ENCODE measurements at regions not wholly inside any gene's neighbourhood (a gene's known extent, or its start where the extent isn't known, plus 50 kb on each side); places are given as distances from the start of the nearest gene placed in this dataset.

DNA sequence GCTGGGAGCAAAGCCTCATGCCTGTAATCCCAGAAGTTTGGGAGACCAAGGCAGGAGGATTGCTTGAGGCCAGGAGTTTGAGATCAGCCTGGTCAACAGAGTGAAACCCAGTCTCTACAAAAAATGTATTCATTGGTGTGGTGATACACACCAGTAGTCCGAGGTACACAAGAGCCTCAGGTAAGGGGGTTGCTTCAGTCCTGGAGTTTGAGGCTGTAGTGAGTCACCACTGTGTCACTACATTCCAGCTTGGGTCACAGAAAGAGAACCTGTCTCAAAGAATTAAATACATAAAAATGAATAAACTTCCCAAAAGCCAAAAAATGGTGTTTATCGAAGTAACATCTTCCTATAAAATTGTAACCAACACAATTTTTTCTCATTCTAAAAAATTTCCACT is 568.1 kb upstream of the LINC00305 start:
- TF ChIP-seq, protein P1, sequence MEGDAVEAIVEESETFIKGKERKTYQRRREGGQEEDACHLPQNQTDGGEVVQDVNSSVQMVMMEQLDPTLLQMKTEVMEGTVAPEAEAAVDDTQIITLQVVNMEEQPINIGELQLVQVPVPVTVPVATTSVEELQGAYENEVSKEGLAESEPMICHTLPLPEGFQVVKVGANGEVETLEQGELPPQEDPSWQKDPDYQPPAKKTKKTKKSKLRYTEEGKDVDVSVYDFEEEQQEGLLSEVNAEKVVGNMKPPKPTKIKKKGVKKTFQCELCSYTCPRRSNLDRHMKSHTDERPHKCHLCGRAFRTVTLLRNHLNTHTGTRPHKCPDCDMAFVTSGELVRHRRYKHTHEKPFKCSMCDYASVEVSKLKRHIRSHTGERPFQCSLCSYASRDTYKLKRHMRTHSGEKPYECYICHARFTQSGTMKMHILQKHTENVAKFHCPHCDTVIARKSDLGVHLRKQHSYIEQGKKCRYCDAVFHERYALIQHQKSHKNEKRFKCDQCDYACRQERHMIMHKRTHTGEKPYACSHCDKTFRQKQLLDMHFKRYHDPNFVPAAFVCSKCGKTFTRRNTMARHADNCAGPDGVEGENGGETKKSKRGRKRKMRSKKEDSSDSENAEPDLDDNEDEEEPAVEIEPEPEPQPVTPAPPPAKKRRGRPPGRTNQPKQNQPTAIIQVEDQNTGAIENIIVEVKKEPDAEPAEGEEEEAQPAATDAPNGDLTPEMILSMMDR (conservative IDR thresholded peaks at IDR 0.05; ENCODE audit: low read length): no peak
- no peak for TF ChIP-seq EZH2phosphoT487 (IDR thresholded peaks at IDR 0.05; ENCODE audit: borderline replicate concordance, low read depth, low read length)
